ENCODE measurements at regions not wholly inside any gene's neighbourhood (a gene's known extent, or its start where the extent isn't known, plus 50 kb on each side); places are given as distances from the start of the nearest gene placed in this dataset.

GRCh38 chr6:6919173-6919572, 188.6 kb upstream of the RREB1 start:
- no peak for DNase-seq (ENCODE audit: low spot score)

- no peak for DNase-seq (ENCODE audit: low spot score)
These were observed 187.4 kb upstream of the RREB1 start for GRCh38 chr6:6920114-6920986.

GRCh38 chr6:6920987-6921313, 186.8 kb upstream of the RREB1 start:
- DNase-seq (ENCODE audit: low spot score), result no peak

- DNase-seq (ENCODE audit: low spot score), result no peak
These were observed 185.6 kb upstream of the RREB1 start for GRCh38 chr6:6922166-6922565.

GRCh38 chr6:6923605-6924004, 184.2 kb upstream of the RREB1 start:
- DNase-seq (ENCODE audit: low spot score), result no peak

- DNase-seq (ENCODE audit: low spot score), result no peak
These were observed 183.1 kb upstream of the RREB1 start for GRCh38 chr6:6924708-6925107.

- no peak for DNase-seq (ENCODE audit: low spot score)
These were observed 182.2 kb upstream of the RREB1 start for GRCh38 chr6:6925391-6926164.

- DNase-seq (ENCODE audit: low spot score), result no peak
These were observed 180.9 kb upstream of the RREB1 start for GRCh38 chr6:6926856-6927255.

GRCh38 chr6:6927521-6928361, 180.0 kb upstream of the RREB1 start:
- peak; percentile 82 for DNase-seq (ENCODE audit: low spot score)

GRCh38 chr6:6930223-6930880, 177.4 kb upstream of the RREB1 start:
- no peak for DNase-seq (ENCODE audit: low spot score)

- no peak for DNase-seq (ENCODE audit: low spot score)
These were observed 176.4 kb upstream of the RREB1 start for GRCh38 chr6:6931071-6932025.

- no peak for DNase-seq (ENCODE audit: low spot score)
These were observed 175.4 kb upstream of the RREB1 start for GRCh38 chr6:6932341-6932740.

GRCh38 chr6:6932968-6933367, 174.8 kb upstream of the RREB1 start:
- no peak for DNase-seq (ENCODE audit: low spot score)

- no peak for DNase-seq (ENCODE audit: low spot score)
These were observed 167.4 kb upstream of the RREB1 start for GRCh38 chr6:6940031-6941025.

GRCh38 chr6:6941201-6941600, 166.6 kb upstream of the RREB1 start:
- no peak for DNase-seq (ENCODE audit: low spot score)

GRCh38 chr6:6942091-6942490, 165.7 kb upstream of the RREB1 start:
- DNase-seq (ENCODE audit: low spot score), result no peak

GRCh38 chr6:6942831-6943230, 164.9 kb upstream of the RREB1 start:
- DNase-seq (ENCODE audit: low spot score), result no peak

- DNase-seq (ENCODE audit: low spot score), result no peak
These were observed 164.3 kb upstream of the RREB1 start for GRCh38 chr6:6943421-6943820.
